ENCODE measurements at regions not wholly inside any gene's neighbourhood (a gene's known extent, or its start where the extent isn't known, plus 50 kb on each side); places are given as distances from the start of the nearest gene placed in this dataset.

- Histone ChIP-seq H3K27ac (ENCODE audit: low read depth) (no peak overlapping the region), H3K4me2 (0 out of 2 replicates have a peak overlapping the region, but pooled peaks have one; percentile 28), H3K36me3 (ENCODE audit: insufficient read depth) (no peaks in the 10 kb centered on the region), H3F3A (replicated peaks; ENCODE audit: low read depth) (no peaks in the 10 kb centered on the region), H3K4me1 (ENCODE audit: insufficient read depth) (peaks cover 11% of the 10 kb centered on the region; the same call in 1 of the 2 replicates), H3K9me2 (ENCODE audit: insufficient read depth) (no peaks in the 10 kb centered on the region), H3K4me3 (no peak overlapping the region), H2AFZ (no peak overlapping the region), H4K20me1 (replicated peaks; ENCODE audit: insufficient read depth) (no peaks in the 10 kb centered on the region), H3K79me2 (replicated peaks; ENCODE audit: insufficient read depth) (no peaks in the 10 kb centered on the region), H3K27me3 (ENCODE audit: insufficient read depth) (no peaks in the 10 kb centered on the region)
- Mint-ChIP-seq H3K27ac (no peak overlapping the region), H3K9me3 (peaks cover 8% of the 10 kb centered on the region; the same call in 2 of the 3 replicates), H3K27me3 (ENCODE audit: insufficient read depth, low read depth, poor library complexity) (no peaks in the 10 kb centered on the region), H3K36me3 (ENCODE audit: low read depth) (peaks cover 8% of the 10 kb centered on the region), H3K4me3 (no peak overlapping the region), H3K4me1 (peaks cover 13% of the 10 kb centered on the region; the same call in 2 of the 3 replicates)
- no peak for DNase-seq (ENCODE audit: low spot score)
- TF ChIP-seq POLR2AphosphoS5 (IDR thresholded peaks at IDR 0.05; ENCODE audit: low read depth) (no peak), EZH2phosphoT487 (IDR thresholded peaks at IDR 0.05; ENCODE audit: unreplicated experiment) (no peak), EZH2 (IDR thresholded peaks at IDR 0.05; ENCODE audit: low read depth, unreplicated experiment) (no peak), CTCF (conservative IDR thresholded peaks at IDR 0.05; ENCODE audit: low read depth in 2 of 2) (no peak), CREB1 (CRISPR knock-in tag; IDR thresholded peaks at IDR 0.05; ENCODE audit: low read depth) (no peak), ZNF331 (CRISPR knock-in tag; IDR thresholded peaks at IDR 0.05; ENCODE audit: low read depth) (no peak), REST (IDR thresholded peaks at IDR 0.05; ENCODE audit: unreplicated experiment) (no peak), ZNF114 (CRISPR knock-in tag; IDR thresholded peaks at IDR 0.05) (no peak), STAT1 (IDR thresholded peaks at IDR 0.05; ENCODE audit: unreplicated experiment) (no peak), JUNB (IDR thresholded peaks at IDR 0.05; ENCODE audit: unreplicated experiment) (no peak)
- ATAC-seq = no peak
Observed at GRCh38 chr18:41529093-41529492, 425.9 kb upstream of the PIK3C3 start.

GRCh38 chr18:41526054-41526453, 429.0 kb upstream of the PIK3C3 start:
- Histone ChIP-seq H3K9me2 (ENCODE audit: insufficient read depth) (no peaks in the 10 kb centered on the region), H3K36me3 (ENCODE audit: insufficient read depth) (no peaks in the 10 kb centered on the region), H4K20me1 (replicated peaks; ENCODE audit: insufficient read depth) (no peaks in the 10 kb centered on the region), H3K27me3 (ENCODE audit: insufficient read depth) (no peaks in the 10 kb centered on the region), H3K79me2 (replicated peaks; ENCODE audit: insufficient read depth) (no peaks in the 10 kb centered on the region), H2AFZ (no peak overlapping the region), H3K4me1 (ENCODE audit: insufficient read depth) (peaks cover 13% of the 10 kb centered on the region), H3F3A (replicated peaks; ENCODE audit: low read depth) (no peaks in the 10 kb centered on the region), H3K27ac (ENCODE audit: low read depth) (no peak overlapping the region), H3K4me2 (no peak overlapping the region), H3K4me3 (no peak overlapping the region)
- Mint-ChIP-seq H3K4me3 (no peak overlapping the region), H3K4me1 (peaks cover 12% of the 10 kb centered on the region; the same call in 2 of the 3 replicates), H3K36me3 (ENCODE audit: low read depth) (peaks cover 8% of the 10 kb centered on the region), H3K27ac (no peak overlapping the region), H3K27me3 (ENCODE audit: insufficient read depth, low read depth, poor library complexity) (no peaks in the 10 kb centered on the region), H3K9me3 (peaks cover 8% of the 10 kb centered on the region; the same call in 2 of the 3 replicates)
- ATAC-seq = no peak
- no peak for DNase-seq (ENCODE audit: low spot score)
- TF ChIP-seq CREB1 (CRISPR knock-in tag; IDR thresholded peaks at IDR 0.05; ENCODE audit: low read depth) (no peak), ZNF331 (CRISPR knock-in tag; IDR thresholded peaks at IDR 0.05; ENCODE audit: low read depth) (no peak), ETS1 (IDR thresholded peaks at IDR 0.05) (no peak), EZH2 (IDR thresholded peaks at IDR 0.05; ENCODE audit: low read depth, unreplicated experiment) (no peak)

All from GM23338 (cell line).